Neural cell (in vitro differentiated cells): ENCODE measurements at regions not wholly inside any gene's neighbourhood (a gene's known extent, or its start where the extent isn't known, plus 50 kb on each side); places are given as distances from the start of the nearest gene placed in this dataset.

Source experiments
- H2AFZ ChIP-seq: fragments of 200-600, 300-800 bp; sonication (generic), shearing (Covaris generic); 2 replicates; pipeline ENCODE4 v1.6.0; 2014; ENCODE audit warnings: low read depth, mild to moderate bottlenecking, antibody characterized with exemption, low read length, moderate library complexity
- H3F3A ChIP-seq: fragments of 200-600 bp; shearing (Covaris generic); 2 replicates; pipeline ENCODE4 v1.6.1; 2016; ENCODE audit warnings: mild to moderate bottlenecking, moderate library complexity, mixed read lengths, antibody characterized with exemption, low read length; ENCODE audit not compliant: insufficient read depth, poor library complexity, severe bottlenecking
- H3K27ac ChIP-seq: fragments of 200-600, 300-800 bp; sonication (generic), shearing (Covaris generic); 2 replicates; pipeline ENCODE4 v1.5.1; 2014; ENCODE audit warnings: mild to moderate bottlenecking, low read length, moderate library complexity
- H3K27me3 ChIP-seq: fragments of 300-800, 200-600 bp; sonication (generic), shearing (Covaris generic); 2 replicates; pipeline ENCODE4 v1.6.0; 2014; ENCODE audit warnings: mild to moderate bottlenecking, low read depth, low read length, moderate library complexity; ENCODE audit not compliant: insufficient read depth
- H3K36me3 ChIP-seq: fragments of 300-800, 200-600 bp; sonication (generic), shearing (Covaris generic); 2 replicates; pipeline ENCODE4 v1.5.1; 2014; ENCODE audit warnings: mild to moderate bottlenecking, antibody characterized with exemption, low read length, moderate library complexity; ENCODE audit not compliant: insufficient read depth
- H3K4me2 ChIP-seq: fragments of 300-800, 200-600 bp; sonication (generic), shearing (Covaris generic); 2 replicates; pipeline ENCODE4 v1.6.0; 2014; ENCODE audit warnings: mild to moderate bottlenecking, low read length
- H3K4me3 ChIP-seq: fragments of 300-800, 200-600 bp; sonication (generic), shearing (Covaris generic); 2 replicates; pipeline ENCODE4 v1.5.1; 2014; ENCODE audit warnings: mild to moderate bottlenecking, low read length, moderate library complexity
- H3K79me2 ChIP-seq: fragments of 200-600 bp; shearing (Covaris generic); replicated peaks from 2 replicates; pipeline ENCODE4 v1.6.0; 2014; ENCODE audit warnings: mild to moderate bottlenecking, low read length, moderate library complexity; ENCODE audit not compliant: insufficient read depth
- H3K9ac ChIP-seq: fragments of 300-800, 200-600 bp; sonication (generic), shearing (Covaris generic); 2 replicates; pipeline ENCODE4 v1.6.1; 2016; ENCODE audit warnings: mild to moderate bottlenecking, low read length, mixed read lengths
- H3K9me2 ChIP-seq: fragments of 200-600 bp; shearing (Covaris generic); 2 replicates; pipeline ENCODE4 v1.6.1; 2016; ENCODE audit warnings: mild to moderate bottlenecking, low read length, mixed read lengths; ENCODE audit not compliant: insufficient read depth
- H3K9me3 ChIP-seq: fragments of 200-600, 300-800 bp; sonication (generic), shearing (Covaris generic); 2 replicates; pipeline ENCODE4 v1.6.1; 2016; ENCODE audit warnings: mild to moderate bottlenecking, mixed run types, low read length, moderate library complexity, mixed read lengths
- H4K20me1 ChIP-seq: fragments of 200-600 bp; shearing (Covaris generic); 2 replicates; pipeline ENCODE4 v1.6.1; 2016; ENCODE audit warnings: mild to moderate bottlenecking, mixed run types; ENCODE audit not compliant: insufficient read depth
- EP300 ChIP-seq: fragments of 450-650 bp; conservative IDR thresholded peaks from 2 replicates; pipeline ENCODE4 v1.6.1; 2014; ENCODE audit warnings: antibody characterized with exemption, mild to moderate bottlenecking, moderate library complexity; ENCODE audit not compliant: poor library complexity, severe bottlenecking
- EZH2 ChIP-seq: fragments of 200-600, 300-800 bp; shearing (Covaris generic), sonication (generic); IDR thresholded peaks from 2 replicates; pipeline ENCODE4 v1.6.1; 2014; ENCODE audit warnings: antibody characterized with exemption, low read length, borderline replicate concordance, mild to moderate bottlenecking; ENCODE audit not compliant: insufficient read depth, poor library complexity, severe bottlenecking
- MXI1 ChIP-seq: fragments of 450-650 bp; conservative IDR thresholded peaks from 2 replicates; pipeline ENCODE4 v1.6.1; 2014; ENCODE audit warnings: antibody characterized with exemption, mild to moderate bottlenecking; ENCODE audit not compliant: poor library complexity, severe bottlenecking
- POLR2AphosphoS5 ChIP-seq: IDR thresholded peaks from 2 replicates; pipeline ENCODE4 v1.6.1; 2012
- RAD21 ChIP-seq: fragments of 450-650 bp; conservative IDR thresholded peaks from 2 replicates; pipeline ENCODE4 v1.6.1; 2014; ENCODE audit warnings: antibody characterized with exemption, mild to moderate bottlenecking, moderate library complexity
- REST ChIP-seq: IDR thresholded peaks from 2 replicates; pipeline ENCODE4 v1.6.1; 2012; ENCODE audit warnings: borderline replicate concordance
- SMC3 ChIP-seq: fragments of 450-650 bp; conservative IDR thresholded peaks from 2 replicates; pipeline ENCODE4 v1.6.1; 2014; ENCODE audit warnings: antibody characterized with exemption, mild to moderate bottlenecking, moderate library complexity; ENCODE audit not compliant: poor library complexity
- TAF1 ChIP-seq: IDR thresholded peaks from 2 replicates; pipeline ENCODE4 v1.6.1; 2012; ENCODE audit warnings: low read depth
- TF ChIP-seq, protein P1 (sequence below): fragments of 450-650 bp; IDR thresholded peaks from 2 replicates; pipeline ENCODE4 v1.5.1; 2014; ENCODE audit warnings: antibody characterized with exemption, mild to moderate bottlenecking, moderate library complexity; ENCODE audit not compliant: poor library complexity, severe bottlenecking

DNA sequence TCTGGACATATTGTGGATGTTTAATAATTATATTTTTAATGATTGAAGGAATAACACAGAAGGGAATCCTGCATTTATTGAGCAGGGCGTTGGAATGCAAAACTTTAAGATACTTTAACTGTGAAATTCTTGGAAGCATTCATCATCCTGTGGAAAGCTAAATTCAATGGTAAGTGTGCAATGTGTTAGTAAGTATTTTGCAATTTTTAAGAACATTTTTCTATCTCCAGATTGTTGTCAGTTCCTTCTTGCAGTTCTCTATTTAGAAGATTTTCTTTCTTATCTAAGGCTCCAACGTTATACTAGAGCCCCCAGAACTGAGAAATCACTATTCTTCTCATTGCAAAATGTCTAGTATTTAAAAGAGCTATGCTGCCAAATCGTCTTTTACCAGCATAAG is 132.2 kb upstream of the TSC22D2 start:
- H3K27me3 ChIP-seq = no peaks in the 10 kb centered on the region
- no peaks in the 10 kb centered on the region for H3F3A ChIP-seq
- TF ChIP-seq SMC3 = no peak
- TF ChIP-seq EZH2 = no peak
- no peak for TF ChIP-seq TAF1
- no peaks in the 10 kb centered on the region for H4K20me1 ChIP-seq
- no peak overlapping the region for H3K4me2 ChIP-seq
- H3K79me2 ChIP-seq = no peaks in the 10 kb centered on the region
- H3K9me2 ChIP-seq = no peaks in the 10 kb centered on the region
- H3K9ac ChIP-seq = no peak overlapping the region
- no peaks in the 10 kb centered on the region for H3K36me3 ChIP-seq
- H3K9me3 ChIP-seq = no peaks in the 10 kb centered on the region
- H3K27ac ChIP-seq = no peak overlapping the region
- H3K4me3 ChIP-seq = no peak overlapping the region
- H2AFZ ChIP-seq = no peak overlapping the region

GRCh38 chr3:150274372-150274771 is 133.7 kb upstream of the TSC22D2 start:
- no peak overlapping the region for H3K27ac ChIP-seq
- H3K9ac ChIP-seq = no peak overlapping the region
- no peaks in the 10 kb centered on the region for H3K9me2 ChIP-seq
- H3K9me3 ChIP-seq = no peaks in the 10 kb centered on the region
- no peaks in the 10 kb centered on the region for H3K27me3 ChIP-seq
- no peaks in the 10 kb centered on the region for H3K36me3 ChIP-seq
- TF ChIP-seq TAF1 (no peak), RAD21 (no peak), EP300 (no peak)
- H4K20me1 ChIP-seq = no peaks in the 10 kb centered on the region
- no peak overlapping the region for H3K4me3 ChIP-seq
- no peaks in the 10 kb centered on the region for H3K79me2 ChIP-seq
- H2AFZ ChIP-seq = no peak overlapping the region
- no peak overlapping the region for H3K4me2 ChIP-seq
- H3F3A ChIP-seq = no peaks in the 10 kb centered on the region

DNA sequence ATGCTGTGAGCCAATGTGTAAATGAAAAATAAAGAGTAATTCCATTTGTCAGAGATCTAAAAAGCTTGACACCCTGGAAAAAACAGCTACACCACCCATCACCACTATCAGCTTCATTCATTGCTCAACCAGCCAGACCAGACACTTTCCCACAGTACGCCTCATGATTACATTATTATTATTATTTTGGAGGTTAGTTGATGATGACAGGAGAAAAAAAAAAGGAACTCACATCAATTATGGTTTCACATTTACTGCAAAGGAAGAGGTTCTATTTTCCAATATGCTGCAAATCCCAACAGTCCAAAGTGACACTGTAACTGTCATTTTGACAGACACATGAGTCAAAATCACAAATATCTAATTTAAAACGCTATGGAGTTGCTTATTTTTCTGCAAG is 134.7 kb upstream of the TSC22D2 start:
- Histone ChIP-seq H3K9me2 (no peaks in the 10 kb centered on the region), H3K27me3 (no peaks in the 10 kb centered on the region), H3K9ac (no peak overlapping the region), H3K36me3 (no peaks in the 10 kb centered on the region), H2AFZ (no peak overlapping the region), H3K4me3 (no peak overlapping the region), H4K20me1 (no peaks in the 10 kb centered on the region), H3F3A (no peaks in the 10 kb centered on the region), H3K27ac (no peak overlapping the region), H3K79me2 (no peaks in the 10 kb centered on the region), H3K9me3 (no peaks in the 10 kb centered on the region), H3K4me2 (no peak overlapping the region)
- no peak for TF ChIP-seq TAF1
- no peak for TF ChIP-seq SMC3
- no peak for TF ChIP-seq RAD21
- TF ChIP-seq, protein P1, sequence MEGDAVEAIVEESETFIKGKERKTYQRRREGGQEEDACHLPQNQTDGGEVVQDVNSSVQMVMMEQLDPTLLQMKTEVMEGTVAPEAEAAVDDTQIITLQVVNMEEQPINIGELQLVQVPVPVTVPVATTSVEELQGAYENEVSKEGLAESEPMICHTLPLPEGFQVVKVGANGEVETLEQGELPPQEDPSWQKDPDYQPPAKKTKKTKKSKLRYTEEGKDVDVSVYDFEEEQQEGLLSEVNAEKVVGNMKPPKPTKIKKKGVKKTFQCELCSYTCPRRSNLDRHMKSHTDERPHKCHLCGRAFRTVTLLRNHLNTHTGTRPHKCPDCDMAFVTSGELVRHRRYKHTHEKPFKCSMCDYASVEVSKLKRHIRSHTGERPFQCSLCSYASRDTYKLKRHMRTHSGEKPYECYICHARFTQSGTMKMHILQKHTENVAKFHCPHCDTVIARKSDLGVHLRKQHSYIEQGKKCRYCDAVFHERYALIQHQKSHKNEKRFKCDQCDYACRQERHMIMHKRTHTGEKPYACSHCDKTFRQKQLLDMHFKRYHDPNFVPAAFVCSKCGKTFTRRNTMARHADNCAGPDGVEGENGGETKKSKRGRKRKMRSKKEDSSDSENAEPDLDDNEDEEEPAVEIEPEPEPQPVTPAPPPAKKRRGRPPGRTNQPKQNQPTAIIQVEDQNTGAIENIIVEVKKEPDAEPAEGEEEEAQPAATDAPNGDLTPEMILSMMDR = no peak
- TF ChIP-seq REST = no peak
- TF ChIP-seq POLR2AphosphoS5 = no peak
- TF ChIP-seq EZH2 = no peak
- peak; percentile 50 for TF ChIP-seq EP300
- no peak for TF ChIP-seq MXI1
